ENCODE measurements at regions not wholly inside any gene's neighbourhood (a gene's known extent, or its start where the extent isn't known, plus 50 kb on each side); places are given as distances from the start of the nearest gene placed in this dataset.
"Not testable (repeated sequence)": the region's sequence is repeated elsewhere in the genome, so short reads cannot be mapped to it uniquely, and the experiment has no call there.

- no peak for DNase-seq
Measured at GRCh38 chr3:104069114-104069513, 1297.6 kb upstream of the ALCAM start.

DNA sequence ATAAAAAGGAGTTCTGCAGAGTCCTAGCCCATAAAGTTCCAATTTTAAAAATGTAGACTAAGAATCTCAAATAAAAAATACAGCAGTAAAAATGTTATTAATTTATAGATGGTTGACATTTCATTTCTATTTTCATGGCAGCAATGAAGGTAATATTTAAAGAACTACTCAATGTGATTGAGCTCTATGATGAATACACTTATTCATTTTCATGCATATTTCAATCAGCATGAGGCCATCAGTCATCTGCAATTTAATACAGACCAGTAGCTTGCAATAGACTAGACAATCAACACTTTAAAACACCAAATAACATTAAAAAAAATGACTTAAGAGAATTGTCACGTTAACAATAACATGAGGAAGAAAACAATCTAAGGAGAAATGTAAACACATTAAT is 1295.8 kb upstream of the ALCAM start:
- no peak for DNase-seq

DNA sequence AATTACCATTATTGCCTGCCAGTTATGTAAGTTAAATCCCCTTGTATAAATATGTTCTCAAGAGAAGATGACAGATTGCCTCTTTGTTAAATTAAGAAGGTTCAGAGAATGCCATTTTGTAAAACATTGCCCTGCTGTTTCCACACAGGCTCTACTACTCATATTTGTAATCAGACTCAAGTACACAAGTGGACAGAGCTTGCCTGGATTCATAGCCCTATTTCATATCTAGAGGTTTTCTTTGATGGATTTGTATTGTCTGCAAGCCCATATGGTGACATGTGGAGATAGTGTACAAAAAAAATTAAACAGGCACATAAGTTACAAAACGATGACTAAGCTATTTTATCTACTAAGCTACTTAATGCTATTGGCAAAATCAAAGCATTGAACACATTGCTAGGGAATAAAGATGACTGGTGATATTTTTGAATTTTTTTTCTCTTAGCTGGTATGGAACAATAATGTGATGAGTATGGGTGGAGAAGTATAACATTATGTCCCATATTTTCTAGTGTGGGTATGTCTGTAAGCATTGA is 1286.6 kb upstream of the ALCAM start:
- no peak for DNase-seq

DNA sequence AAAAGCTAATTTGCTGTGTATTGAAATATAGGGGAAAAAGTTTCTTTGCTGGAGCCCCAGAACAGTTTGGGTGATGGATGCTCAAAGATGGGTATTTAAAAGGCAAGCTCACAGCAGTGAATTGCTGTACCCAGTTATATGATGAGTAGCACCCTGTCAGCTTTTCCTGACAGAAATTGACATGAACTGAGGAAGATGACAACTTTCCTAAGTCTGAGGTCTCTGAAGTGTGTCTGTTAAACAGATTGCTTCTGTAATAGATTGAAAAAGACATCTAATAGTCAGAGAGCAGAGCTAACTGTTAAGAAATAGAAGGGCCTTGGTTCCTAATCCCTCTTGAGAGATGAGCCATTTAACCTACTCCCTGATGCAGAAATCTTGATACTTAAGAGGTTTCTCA is 1278.0 kb upstream of the ALCAM start:
- DNase-seq: no peak

DNA sequence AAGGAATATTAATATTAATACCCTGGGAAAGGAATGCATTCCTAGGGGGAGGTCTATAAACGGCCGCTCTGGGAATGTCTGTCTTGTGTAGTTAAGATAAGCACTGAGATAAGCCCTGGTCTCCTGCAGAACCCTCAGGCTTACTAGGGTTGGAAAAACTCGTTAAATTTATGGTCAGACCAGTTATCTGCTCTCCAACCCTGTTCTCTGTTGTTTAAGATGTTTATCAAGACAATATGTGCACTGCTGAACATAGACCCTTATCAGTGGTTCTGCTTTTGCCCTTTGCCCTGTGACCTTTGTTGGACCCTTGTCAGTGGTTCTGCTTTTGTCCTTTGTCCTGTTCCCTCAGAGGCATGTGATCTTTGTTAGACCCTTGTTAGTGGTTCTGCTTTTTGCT is 1276.7 kb upstream of the ALCAM start:
- DNase-seq: not testable (repeated sequence)

- no peak for DNase-seq
Measured at GRCh38 chr3:104101736-104102135, 1265.0 kb upstream of the ALCAM start.

- DNase-seq: no peak
Measured at GRCh38 chr3:104102386-104102785, 1264.3 kb upstream of the ALCAM start.

DNA sequence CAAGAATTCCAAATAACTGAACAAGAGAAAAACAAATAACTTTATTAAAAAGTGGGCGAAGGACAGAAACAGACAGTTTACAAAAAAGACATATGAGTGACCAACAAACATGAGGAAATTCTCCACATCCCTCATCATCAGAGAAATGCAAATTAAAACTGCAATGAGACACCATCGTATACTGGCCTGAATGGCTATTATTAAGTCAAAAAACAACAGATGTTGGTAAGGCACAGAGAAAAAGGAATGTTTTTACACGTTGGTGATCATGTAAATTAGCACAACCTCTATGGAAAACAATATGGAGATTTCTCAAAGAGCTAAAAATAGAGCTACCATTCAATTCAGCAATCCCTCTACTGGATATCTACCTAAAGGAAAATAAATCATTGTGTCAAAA is 1260.4 kb upstream of the ALCAM start:
- no peak for DNase-seq

DNA sequence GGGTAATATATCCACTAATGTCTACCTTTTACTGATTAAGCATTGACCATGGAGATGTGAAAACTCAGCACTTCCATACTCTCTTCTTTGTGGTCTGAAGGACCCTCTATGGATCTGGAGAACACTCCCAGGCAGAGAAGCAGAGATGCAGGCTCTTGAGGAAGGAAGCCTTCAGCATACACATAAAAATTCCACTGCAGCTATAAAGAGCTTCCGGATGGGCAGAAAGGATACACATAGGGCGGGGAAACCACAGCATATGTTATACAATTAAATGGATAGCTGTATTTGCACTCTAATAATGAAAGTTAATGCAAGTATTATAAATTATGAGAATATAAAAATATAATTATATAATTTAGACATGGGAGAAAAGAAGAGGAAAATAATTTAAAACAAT is 1258.2 kb upstream of the ALCAM start:
- DNase-seq: no peak

GRCh38 chr3:104126463-104126862 is 1240.2 kb upstream of the ALCAM start:
- DNase-seq: no peak

DNA sequence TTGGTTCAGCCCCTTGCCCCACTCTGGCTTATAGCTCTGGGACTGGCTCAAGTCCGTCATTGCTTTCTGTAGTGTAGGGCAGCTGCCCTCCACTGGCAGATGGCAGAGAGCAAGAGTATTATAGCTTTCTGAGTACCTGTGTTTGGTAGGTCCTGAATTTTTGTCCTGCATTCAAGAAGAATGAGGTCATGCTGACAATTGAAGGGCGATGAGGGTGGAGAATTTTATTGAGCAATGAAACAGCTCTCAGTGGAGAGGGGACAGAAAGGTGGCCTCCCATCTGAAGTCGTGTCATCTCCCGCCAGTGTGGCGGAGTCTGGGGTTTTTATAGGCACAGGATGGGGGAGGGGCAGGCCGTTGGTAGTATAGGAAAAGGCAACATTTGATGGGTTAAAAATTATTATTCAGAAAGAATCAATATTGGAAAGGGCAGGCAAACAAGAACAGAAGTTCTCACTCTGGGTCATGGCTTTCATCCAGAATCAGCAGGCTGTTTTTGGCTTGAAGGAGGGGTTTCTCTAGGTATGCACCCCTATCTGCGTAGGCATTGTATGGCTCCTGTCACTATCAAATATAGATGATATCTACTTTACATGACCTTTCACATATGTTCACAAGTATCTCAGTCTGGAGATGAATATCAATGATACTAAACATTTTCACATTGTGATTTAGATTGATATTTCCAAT is 1239.7 kb upstream of the ALCAM start:
- no peak for DNase-seq

DNA sequence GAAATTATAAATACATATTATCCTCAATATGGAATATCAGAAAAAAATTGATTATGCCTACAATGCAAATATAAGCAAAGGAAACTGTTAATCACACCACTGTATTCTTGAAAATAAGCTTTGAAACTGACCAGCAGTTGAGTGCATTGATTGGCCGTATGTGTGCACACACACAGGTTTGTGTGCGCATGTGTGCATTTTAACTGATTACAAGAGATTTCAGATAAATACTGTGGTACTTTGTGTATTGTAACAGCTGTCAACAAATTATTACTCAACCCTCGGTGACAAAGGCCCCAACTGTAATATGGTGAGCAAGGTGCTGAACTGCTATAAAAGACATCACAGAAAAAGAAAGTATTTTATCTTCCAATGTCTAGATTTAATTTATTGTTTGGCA is 1238.9 kb upstream of the ALCAM start:
- no peak for DNase-seq

DNA sequence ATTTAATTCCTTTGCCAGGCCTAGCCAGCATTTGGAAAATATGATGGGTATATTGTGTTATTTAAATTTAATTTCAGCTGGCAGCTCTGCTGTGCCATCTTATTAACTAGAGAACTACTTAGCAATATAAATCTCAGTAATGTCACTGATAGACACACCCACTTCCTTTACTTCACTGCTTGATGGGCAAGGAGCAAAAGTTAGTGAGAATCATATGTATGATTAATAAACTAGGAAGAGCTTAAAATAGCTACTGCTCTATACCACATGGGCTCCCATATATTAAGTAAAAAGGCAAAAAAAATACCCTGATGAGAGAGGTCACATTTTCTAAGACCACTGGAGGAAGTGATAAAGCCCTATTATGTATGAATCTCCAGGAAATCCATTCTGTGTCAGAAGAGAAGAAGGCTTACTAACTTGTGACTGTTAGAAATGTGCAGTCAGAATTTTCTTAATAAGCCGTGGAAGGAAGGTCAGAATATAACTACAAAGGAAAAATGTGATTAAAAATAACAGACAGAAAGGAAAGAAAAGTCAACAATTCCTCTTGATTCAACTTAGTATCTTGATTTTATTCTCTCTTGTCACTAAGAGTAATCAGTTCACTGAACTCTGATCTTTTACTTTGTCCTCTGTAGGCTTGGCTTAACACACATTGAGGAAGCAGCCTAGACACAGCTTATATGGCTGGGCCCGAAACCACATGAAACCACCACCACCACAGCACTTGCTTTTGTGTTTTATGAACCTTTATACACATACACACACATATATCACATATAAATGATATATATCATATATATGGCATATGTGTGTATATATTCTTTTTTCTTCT is 1233.9 kb upstream of the ALCAM start:
- DNase-seq: no peak

DNA sequence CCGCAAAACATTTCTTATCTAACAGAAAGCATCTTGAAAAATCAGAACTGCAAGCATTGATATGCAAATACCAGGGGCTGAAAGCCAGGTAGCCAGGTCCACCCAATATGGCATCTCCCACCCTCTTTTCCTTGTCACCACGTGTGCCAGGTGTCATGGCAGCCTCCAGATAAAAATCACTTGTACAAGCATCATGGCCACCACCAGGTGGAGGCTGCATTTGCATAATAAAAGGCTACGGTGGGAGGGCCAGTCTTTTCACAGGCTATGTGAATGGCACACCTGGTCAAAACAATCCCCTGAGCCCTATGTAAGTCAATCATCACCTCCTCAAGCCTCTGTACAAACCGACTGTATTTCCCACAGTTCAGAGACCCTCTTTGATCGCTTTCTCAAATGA is 1233.1 kb upstream of the ALCAM start:
- DNase-seq: no peak

DNA sequence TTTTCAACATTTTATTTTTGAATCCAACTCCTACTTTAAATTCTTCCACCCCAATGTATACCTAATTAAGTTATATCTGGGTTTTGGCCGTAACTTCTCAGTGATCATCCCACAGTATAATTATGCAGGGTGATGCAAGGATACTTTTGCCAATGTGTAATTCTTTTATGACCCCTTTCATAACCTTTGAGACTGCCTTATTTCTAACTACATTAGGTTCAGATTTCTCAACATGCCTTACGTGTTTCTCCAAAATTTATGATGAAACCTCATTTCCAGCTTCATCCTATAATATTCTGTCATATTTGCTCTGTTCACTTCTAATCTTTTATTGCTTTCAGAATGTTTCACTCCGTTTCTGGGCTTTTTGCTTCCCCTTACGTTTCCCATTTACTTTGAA is 1229.6 kb upstream of the ALCAM start:
- no peak for DNase-seq

GRCh38 chr3:104145164-104145563 is 1221.5 kb upstream of the ALCAM start:
- DNase-seq: no peak

DNA sequence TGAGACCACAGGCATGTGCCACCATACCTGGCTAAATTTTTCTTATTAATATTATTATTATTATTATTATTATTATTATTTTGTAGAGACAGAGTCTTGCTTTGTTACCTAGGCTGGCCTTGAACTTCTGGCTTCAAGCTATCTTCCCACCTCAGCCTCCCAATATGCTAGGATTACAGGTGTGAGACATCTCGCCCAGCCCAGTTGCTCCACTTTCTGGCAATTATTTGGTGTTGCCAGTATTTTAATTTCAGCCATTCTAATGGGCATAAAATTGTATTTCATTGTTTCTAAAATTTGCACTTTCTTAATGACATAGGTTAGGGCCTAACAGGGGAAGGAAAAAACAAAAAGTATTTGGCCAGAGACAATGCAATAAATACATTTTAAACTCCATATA is 1217.6 kb upstream of the ALCAM start:
- DNase-seq: no peak

GRCh38 chr3:104150724-104151123 is 1216.0 kb upstream of the ALCAM start:
- no peak for DNase-seq

- DNase-seq: no peak
Measured at GRCh38 chr3:104154896-104155295, 1211.8 kb upstream of the ALCAM start.

DNA sequence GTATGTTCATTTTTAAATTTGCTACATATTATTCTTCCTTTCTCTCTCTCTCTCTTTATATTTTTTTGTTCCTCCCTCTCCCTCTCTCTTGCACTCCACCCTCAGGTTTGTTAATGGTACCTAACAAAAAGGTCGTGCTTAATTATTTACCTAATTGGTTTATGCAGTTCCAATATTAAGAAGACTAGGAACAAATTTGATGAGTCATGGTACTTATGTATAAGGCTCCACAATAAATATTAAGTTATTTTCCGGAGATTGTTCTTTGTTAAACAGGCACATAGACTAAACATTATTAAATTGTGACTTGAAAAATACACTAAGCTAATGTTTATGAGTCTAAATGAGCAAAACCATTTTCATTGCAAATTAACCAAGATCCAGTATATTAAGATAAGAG is 1200.8 kb upstream of the ALCAM start:
- no peak for DNase-seq

DNA sequence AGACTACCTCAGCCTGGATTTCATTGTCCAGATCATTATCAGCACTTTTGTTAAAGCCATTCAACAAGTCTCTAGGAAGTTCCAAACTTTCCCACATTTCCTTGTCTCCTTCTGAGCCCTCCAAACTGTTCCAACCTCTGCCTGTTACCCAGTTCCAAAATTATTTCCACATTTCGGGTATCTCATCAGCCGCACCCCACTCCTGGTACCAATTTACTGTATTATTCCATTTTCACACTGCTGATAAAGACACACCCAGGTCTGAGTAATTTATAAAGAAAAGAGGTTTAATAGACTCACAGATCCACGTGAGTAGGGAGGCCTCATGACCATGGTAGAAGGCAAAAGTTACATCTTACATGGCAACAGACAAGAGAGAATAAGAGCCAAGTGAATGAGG is 1198.3 kb upstream of the ALCAM start:
- DNase-seq: no peak

DNA sequence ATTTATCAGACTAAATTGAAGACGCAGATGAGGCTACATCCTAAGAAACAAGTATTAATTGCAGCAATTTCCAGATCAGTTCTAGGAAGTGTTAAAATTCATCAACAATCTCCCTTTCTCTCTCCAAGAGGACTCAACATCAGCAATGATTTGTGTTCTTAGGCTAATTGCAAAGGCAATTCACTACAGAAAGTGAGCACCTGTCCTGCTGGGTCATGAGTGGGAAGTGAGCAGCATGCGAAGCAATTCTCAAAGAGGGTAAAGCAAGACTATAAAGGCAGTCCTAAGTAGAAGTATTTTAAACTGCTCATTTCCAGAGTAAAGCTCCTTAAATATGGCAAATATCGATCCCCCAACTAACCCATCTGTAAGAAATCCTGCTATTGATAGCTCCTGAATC is 1191.0 kb upstream of the ALCAM start:
- DNase-seq: no peak

DNA sequence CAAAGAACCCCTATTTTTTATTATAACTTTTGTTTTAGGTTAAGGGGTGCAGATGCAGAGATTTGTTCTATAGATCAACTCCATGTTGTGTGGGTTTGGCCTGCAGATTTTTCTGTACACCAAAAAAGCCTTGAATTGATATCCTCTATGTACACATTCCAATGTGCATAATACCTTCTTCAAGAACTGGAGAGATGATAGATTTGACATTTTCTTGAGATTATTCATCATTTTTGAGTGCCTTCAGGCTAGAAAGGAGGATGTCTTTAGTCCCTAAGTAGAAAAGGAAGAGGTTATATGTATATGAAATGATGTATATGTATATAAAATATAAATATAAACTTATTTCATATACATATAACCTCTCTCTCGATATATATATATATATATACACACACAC is 1190.0 kb upstream of the ALCAM start:
- DNase-seq: no peak

DNA sequence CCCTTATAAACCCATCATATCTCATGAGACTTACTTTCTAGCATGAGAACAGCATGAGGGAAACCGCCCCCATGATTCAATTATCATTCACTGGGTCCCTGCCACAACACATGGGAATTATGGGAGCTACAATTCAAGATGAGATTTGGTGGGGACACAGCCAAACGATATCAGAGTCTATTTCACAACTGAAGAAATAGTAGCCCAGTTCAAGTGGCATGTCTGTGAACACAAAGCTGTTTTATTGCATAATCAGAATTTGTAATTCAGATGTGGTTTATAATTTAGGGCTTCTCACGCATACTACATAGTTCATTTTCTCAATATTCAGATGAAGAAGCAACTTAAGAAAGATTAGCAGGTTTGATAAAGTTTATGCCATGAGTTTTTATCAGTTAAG is 1188.0 kb upstream of the ALCAM start:
- DNase-seq: no peak

Measured in activated T-cell treated with anti-CD3 and anti-CD28 coated beads for 4 hours (primary cell).